GM18909 (cell line): ENCODE measurements at regions not wholly inside any gene's neighbourhood (a gene's known extent, or its start where the extent isn't known, plus 50 kb on each side); places are given as distances from the start of the nearest gene placed in this dataset.

Experiments used
- ATAC-seq: cut with Tn5 transposase; IDR thresholded peaks from one replicate; pipeline ENCODE4 v1.9.1; 2021; ENCODE audit warnings: mild to moderate bottlenecking; ENCODE audit not compliant: unreplicated experiment, poor library complexity

DNA sequence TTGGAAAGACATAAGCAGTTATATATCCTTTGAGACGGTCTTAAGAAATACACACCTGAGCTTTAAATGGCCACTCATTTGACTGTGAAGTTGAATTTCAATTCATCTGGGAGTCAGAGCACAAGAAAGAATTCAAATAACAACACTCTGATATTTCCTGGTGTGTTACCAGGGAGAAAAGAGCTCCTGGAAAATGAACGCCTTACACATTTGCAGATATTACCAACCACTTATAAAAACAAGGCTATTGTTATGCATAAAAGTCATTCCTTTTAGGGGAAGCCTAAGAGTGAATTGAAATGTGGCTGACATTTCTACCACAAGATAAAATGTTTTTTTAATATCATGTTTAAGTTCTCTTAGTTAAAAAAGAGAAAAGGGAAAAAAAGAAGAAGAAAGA is 229.2 kb upstream of the PLEKHG7 start:
- no peak for ATAC-seq

DNA sequence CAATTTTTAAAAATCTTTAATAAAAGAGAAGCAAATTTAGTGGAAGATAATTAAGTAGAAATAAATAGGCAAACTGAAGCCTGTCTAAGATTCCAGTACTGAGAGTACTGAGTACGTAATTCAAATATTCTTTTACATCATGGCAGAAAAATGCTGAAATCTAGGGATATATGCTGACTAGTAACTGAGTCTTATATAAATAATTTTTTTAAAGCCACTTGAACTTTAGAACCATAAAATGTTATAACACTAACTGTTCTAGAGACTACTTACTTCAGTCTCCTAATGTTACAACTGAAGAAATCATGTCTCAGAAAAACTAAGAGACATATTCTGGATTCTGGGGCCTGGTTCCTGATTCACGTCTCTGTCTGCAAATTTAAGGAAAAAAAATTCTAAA is 230.6 kb upstream of the PLEKHG7 start:
- ATAC-seq = no peak

DNA sequence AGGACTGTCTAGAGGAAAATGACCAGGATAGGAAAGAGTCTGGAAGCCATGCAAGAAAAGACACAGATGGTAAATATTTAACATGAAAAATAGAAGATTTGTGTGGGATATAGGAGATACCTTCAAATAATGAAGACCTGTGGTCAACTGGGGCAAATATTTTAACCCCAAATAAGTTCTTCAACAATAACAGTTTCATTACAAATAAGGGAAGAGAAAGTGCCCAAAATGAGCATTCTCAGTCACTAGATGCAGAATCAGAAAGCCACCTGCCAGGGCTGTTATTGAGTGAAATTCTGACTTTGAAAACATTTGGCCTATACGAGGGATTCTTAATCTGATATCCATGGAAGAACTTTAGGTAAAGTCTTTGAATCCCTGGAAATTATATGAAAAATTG is 231.2 kb upstream of the PLEKHG7 start:
- peak; percentile 50 for ATAC-seq

DNA sequence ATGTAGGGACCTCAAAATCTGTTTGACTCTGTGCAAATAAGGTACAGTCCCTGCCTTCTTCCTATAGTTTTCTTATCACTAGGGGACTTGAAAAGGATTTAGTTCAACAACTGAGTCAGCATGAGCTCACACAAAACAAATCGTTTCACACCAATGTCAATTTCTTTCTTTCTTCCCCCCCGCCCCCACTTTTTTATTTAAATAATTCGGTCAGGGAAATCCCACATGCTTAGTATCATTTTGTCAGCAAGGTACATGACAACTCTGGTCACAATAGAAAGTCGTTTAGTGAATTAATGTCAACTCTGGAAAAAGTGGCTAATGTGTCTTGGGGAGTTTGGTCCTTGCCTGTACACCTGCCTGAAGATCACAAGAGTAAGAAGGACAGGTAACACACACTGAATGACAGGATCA is 232.2 kb upstream of the PLEKHG7 start:
- no peak for ATAC-seq

DNA sequence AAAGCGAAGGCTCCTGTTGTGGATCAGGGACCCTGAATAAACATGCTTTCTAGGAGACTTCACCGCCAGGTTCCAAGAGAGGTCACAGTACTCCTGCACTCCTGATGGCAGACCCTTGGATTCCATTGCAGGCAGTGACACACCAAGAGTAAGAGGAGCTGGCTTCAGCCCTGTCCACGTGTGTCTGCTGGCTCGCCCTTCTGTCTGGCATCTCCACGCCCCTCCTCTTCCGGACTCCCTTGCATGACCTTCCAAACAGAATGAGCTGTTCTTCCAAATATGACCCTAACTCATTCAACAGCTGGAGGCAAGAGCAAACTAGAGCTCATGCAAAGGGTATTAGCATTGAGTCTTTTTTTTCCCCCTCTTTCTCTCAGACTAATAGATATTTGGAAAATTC is 233.0 kb upstream of the PLEKHG7 start:
- no peak for ATAC-seq

DNA sequence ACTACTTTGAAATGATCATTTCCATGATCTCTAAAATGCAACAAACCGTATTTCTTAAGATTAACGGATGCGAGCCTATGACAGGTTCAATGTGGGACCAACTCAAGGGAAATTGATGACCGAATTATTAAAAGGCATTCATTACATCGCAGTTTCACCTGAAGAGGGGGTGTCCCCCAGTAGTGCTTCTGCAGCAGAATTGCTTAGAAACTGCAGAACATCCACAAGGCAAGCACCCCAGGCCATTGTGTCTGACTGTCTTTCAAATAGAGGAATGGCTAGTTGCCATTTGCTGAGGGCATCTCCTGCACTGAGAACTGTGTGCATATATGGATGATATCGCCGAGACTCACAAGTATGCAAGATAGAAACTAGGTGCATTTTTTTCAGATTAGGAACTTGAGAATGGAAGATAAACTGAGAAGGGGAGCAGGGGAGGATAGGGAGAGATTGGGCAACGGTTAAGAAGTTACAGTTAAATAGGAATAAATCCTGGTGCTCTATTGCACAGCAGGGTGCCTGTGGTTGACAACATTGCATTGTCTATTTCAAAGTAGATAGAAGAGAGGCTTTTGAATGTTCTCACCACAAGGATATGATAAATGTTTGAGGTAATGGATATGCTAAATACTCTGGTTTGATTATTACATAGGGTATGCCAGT is 234.3 kb upstream of the PLEKHG7 start:
- no peak for ATAC-seq

DNA sequence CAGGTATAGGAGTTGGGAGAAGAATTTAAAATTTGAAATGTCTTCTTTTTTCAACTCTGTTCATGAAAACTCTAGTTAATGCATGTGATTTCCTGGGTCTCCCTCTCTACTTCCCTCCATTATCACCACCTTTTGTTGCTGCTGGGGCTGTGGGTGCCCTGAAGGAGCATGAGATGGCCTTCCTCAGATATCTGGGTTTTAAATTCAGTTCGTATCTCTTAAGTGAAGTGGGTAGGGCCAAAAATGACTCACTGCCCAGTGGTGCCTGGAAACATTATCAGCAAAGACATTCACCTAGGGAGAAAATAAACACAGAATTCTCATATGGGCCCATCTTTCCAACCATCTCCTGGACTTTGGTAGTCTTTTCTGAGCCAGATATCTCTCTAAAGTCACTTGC is 234.9 kb upstream of the PLEKHG7 start:
- ATAC-seq = no peak

DNA sequence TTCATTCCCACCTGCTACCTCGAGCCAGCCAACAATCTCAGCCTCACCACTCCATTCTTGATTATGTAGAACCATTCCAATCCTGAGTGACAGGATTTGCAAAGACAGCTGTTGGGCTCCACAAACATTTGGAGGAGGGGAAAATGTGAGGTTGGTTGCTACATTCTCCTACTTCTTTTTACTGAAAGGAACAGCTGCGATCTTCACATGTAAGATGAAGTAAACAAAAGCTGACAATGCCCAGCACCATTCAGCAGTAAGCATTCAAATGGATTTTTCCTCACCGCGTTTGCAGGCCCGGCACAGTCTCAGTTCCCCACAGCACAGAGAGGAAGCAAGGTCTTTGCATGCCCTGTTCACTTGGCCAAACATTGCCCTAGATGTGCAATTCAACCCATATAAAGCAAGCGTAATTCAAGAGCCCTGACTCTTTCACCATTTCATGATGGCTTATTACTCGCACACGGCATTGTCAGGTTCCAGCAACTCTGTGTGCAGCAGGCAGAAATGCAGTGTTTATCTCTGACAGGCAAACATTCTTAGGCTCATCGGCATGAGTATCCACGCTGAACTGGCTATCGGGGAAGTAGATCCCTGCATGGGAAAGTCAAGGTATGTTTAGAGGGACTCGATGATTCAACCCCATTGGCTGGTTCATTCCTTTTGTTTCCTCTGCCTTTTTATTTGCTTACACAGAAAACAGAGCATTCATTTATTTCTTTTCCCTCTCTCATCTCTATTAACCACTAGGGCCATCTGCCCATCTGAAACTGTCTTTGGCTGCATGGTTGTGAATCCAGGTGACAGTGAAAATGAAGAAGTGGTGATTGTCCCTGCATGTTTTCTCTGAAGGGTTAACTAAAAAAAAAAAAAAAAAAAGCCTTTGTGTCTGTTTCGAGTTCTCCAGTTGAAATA is 236.1 kb upstream of the PLEKHG7 start:
- ATAC-seq = peak; percentile 51

DNA sequence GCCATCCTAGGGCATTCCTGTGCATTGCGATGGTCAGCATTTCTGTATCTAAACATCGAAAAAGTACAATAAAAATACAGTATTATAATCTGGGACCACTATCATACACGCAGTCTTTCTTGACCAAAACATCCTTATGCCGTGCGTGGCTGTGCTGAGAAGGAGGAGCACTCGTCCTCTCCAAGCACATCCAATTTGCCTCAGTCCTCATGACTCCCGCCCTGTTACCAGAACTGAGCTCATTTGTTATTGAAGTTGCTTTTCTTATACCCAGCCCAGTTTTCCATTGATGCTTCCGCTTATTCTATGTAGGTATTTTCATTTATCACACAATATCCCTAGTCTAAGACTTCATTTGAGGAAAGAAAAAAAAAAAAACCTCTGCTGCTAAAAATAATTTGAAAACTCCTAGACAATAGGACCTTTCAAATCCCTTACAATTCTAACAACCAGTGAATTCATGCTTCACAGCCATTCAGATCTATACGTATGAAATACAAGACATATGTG is 236.9 kb upstream of the PLEKHG7 start:
- no peak for ATAC-seq

DNA sequence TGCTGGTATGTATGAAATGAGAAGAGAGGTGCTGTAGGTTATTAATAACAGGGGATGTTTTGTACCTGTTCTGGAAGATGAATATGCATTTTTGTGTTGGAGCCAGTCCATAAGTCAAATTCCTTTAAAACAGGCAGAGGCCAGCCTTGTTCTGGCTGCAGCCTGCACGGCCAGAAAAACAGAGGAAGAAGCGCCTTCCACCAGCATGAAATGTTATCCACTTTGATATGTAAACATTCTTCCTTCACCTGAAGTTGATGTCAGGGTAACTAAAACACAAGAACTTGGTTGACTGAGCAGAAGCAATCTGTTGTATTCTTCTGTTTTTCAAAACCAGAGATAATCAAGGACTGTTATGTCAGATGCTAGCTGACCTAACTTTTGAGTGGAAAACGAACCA is 237.9 kb upstream of the PLEKHG7 start:
- ATAC-seq = no peak

DNA sequence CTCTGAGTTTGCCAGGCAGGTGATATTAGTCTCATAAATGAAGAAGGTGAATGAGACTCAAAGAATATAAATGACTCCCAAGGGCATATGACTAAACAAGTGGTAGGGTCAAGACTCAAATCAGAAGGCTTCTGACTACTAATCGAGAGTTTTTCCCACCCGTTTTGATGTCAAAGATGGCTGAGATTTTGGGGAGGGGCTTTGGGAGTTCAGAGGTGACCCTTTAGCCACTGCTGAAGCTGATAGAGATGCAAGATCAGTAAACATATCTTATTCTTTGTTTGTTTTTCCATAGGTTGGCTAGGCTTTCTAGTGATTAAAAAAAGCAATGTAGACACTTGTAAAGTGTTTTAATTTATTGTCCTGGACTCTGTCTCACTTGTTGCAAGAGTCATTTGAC is 239.6 kb upstream of the PLEKHG7 start:
- no peak for ATAC-seq

DNA sequence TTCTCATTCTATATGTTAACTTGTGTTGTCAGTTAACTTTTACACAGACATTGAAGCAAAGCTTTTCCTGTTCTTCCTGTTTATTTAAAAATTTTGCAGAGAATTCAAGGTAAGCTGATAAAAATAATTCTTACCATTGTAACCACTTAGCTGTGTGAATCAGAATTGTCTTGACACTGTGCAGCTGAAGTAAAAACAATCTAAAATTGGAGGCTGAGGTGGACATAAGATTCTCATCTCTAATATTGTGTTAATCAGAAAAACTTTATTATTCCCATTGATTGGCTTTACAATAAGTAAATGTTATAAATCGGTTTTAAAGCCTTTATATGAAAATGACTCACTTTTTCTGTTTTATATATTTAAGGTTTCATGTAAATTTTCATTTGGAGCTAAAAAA is 240.3 kb upstream of the PLEKHG7 start:
- ATAC-seq = no peak

DNA sequence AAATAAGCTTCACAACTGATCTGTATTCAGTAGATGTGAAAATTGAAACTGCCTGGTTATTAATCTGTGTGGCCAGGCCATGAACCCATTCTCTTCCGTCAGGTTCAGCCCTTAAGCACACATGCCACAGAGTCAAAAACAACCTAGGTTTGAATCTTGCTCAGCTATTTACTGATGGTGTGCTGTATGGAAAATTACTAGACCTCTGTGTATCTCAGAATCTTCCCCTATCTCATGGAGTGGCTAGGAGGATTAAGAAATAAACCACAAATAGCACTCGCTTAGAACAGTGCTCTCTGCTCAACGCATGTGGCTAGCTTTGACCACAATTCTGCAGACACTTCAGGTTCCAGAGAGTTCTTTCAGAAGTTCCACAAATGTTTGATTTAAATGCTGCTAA is 240.7 kb upstream of the PLEKHG7 start:
- peak; percentile 80 for ATAC-seq

DNA sequence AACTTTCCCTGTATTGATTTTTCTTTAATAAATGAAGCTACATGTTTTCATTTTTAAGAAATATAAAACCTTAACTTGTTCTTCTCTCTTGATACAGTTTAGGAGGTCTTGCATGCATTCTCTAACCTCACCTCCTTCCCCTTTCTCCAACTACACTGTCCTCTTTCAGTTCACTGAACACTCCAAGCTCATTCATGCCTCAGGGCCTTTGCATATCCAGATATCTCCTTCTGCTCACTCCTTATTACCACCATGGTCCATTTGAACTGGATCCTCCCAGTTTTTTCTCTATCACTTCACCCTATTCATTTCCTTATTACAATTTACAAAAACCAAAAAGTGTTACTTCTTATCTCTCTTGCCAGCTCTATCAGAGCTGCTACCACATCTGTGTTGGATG is 242.9 kb upstream of the PLEKHG7 start:
- no peak for ATAC-seq

DNA sequence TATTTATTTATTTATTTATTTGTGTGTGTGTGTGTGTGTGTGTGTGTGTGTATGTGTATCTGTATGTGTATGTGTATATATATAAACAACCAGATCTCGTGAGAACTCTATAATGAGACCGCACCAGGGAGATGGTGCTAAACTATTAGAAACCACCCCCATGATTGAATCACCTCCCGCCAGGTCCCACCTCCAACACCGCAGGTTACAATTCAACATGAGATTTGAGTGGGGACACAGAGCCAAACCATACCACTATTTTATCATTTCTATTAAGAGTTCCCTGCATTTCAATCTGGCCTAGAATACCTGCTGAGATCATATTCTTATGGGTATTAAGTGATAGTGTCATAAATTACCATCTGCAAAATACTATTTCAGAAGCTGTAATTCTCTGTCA is 243.8 kb upstream of the PLEKHG7 start:
- no peak for ATAC-seq

DNA sequence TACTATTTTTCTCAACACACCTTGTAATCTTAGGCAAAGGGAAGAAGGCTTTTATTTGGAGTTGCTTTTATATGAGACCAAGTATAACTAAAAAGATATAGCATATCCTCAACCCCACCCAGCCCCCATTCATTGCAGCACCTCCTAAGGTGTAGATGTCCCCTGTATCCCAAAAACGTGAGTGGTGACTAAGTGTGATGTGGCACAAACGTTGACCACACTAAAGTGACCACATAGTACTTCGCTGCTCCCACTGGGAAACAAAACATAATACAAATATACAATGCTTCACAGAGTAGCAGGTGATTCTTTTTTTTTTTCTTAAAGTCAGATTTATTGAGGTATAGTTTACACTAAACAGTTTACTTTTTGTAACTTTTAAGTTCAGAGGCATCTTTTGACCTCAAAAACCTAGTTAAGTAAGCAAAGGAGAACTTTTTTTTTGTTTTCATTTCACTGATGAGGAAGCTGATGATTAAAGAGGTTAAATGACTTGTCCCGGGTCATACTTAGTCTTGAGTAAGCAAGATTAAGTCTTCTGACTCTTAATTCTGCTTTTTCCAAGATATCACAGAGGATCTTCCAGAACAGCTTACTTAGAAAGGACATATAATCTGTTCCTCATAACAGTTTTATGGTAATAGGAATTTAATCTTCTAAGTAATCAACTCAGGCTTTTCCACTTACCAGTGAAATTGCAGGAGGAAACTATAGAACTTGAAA is 245.2 kb upstream of the PLEKHG7 start:
- no peak for ATAC-seq

DNA sequence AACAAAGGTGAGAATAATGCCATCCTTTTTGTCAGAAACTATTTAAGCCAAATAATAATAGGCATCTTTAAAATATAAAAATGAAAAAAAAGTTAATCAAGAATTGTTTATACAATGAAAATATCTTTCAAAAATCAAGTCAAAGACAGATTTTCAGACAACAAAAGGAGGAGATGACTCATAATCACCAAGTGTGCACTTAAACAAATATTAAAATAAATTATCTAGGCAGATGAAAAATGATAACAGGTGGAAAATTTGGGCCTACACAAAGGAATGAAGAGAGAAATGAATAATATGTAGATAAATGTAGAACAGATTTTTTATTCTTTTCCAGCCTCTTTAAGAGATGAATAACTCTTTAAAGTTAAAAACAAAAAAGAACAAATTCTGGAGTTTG is 250.0 kb upstream of the PLEKHG7 start:
- ATAC-seq = no peak

DNA sequence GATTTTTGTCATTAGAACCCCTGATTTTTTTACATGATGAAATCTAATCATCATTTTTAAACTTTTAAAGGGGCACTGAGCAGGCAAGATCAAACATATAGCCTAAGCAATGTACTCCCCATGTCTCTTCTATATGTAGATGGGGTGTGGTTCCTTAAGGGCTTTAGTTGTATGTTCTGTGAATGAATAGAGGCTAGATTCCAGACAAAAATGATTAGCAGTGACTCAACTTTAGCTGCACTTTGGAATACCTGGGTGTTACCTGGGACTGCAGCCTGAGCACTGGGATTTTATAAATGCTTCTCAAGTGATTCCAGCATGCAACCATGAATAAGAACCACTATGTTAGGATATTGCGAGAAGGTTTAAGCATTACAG is 256.7 kb upstream of the PLEKHG7 start:
- ATAC-seq = peak; percentile 10

DNA sequence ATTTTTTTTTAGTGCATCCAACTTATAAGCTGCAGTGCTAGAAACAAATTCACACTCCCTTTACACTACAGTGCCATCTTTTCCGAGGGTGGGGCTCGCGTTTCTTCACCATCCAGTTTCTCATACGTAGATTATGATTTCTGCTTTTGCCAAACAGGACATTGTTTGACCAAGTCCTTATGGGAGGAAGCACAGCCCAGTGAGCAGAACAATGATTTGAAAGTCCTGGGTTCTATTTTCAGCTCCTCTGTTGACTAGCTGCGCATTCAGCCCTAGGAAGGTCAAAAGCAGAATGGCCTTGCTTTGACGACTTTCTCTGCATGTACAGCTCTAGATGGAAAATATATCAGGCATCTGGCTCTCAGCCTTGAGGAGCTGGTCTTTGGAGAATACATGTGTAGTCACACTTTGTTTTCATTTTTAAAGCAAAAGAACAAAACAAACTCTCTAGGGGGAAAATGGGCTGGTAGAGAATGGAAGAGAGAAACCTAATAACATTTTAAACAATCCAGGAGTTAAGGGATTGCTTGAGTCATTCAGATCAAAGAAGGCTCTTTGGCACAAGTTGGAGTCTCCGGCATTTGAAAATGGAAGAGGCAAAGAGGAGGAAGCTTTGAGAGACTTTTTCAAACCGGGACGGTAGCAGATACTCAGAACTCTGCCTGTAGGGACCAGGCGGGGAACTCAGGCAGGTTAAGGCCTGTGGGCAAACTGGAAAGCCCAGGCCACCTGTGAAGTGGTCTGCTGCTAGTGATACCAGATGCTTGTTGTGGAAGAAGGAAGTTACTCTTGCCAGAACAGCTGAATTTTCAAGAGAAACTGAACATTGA is 257.3 kb upstream of the PLEKHG7 start:
- peak; percentile 90 for ATAC-seq

DNA sequence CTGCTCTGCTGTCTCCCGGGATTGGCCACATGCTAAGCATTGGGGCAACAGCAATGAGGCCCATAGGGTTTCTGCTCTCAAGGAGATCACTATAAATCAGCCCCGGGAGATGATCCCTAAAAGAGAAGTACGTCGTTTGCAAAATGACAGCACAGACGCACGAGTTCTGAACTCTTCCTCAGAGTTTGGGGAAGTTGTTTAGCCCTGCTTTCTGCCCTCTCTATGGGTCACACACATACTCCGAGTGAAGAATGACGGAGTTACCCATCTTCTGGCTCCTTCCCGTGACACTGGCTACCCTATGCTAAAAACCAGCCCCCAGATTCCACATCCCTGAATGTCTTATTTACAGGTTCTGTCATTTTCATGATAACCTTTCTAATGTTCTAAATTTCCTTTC is 258.0 kb upstream of the PLEKHG7 start:
- peak; percentile 39 for ATAC-seq
